ENCODE measurements at regions not wholly inside any gene's neighbourhood (a gene's known extent, or its start where the extent isn't known, plus 50 kb on each side); places are given as distances from the start of the nearest gene placed in this dataset.

DNA sequence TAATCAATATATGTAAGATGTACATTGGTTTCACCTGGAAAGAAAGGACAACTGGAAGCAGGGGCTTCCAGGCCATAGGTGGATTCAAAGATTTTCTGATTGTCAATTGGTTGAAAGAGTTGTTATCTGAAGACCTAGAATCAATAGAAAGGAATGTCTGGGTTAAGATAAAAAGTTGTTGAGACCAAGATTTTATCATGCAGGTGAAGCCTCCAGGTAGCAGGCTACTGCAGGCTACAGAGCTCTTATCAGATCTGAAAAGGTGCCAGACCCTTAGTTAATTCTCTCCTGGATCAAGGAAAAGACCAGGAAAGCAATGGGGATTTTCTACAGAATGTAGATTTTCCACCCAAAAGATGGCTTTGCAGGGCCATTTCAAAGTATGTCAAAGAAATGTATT lies 487.2 kb downstream of the BTBD3 start:
- TF ChIP-seq, protein P1, sequence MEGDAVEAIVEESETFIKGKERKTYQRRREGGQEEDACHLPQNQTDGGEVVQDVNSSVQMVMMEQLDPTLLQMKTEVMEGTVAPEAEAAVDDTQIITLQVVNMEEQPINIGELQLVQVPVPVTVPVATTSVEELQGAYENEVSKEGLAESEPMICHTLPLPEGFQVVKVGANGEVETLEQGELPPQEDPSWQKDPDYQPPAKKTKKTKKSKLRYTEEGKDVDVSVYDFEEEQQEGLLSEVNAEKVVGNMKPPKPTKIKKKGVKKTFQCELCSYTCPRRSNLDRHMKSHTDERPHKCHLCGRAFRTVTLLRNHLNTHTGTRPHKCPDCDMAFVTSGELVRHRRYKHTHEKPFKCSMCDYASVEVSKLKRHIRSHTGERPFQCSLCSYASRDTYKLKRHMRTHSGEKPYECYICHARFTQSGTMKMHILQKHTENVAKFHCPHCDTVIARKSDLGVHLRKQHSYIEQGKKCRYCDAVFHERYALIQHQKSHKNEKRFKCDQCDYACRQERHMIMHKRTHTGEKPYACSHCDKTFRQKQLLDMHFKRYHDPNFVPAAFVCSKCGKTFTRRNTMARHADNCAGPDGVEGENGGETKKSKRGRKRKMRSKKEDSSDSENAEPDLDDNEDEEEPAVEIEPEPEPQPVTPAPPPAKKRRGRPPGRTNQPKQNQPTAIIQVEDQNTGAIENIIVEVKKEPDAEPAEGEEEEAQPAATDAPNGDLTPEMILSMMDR (IDR thresholded peaks at IDR 0.05): no peak
- no peak for TF ChIP-seq EZH2 (IDR thresholded peaks at IDR 0.05; ENCODE audit: borderline replicate concordance, insufficient read depth, low read depth, low read length, poor library complexity, severe bottlenecking)

All from B cell (primary cell).